ENCODE measurements at regions not wholly inside any gene's neighbourhood (a gene's known extent, or its start where the extent isn't known, plus 50 kb on each side); places are given as distances from the start of the nearest gene placed in this dataset.

GRCh38 chr6:43910638-43911353 is 140.8 kb downstream of the VEGFA start (continued):
- TF ChIP-seq STAT6 (CRISPR knock-in tag; IDR thresholded peaks at IDR 0.05) (no peak), ZNF655 (CRISPR knock-in tag; IDR thresholded peaks at IDR 0.05) (no peak), ZNF431 (CRISPR knock-in tag; IDR thresholded peaks at IDR 0.05) (no peak), RCOR1 (IDR thresholded peaks at IDR 0.05; ENCODE audit: borderline replicate concordance in 1 of 2, low read depth in 2 of 2, low read length in 2 of 2) (peak in 1 of 2 experiments; percentile 90; a peak in 2 of 4 replicates), CXXC5 (CRISPR knock-in tag; IDR thresholded peaks at IDR 0.05) (peak; percentile 77), RUNX1 (IDR thresholded peaks at IDR 0.05; ENCODE audit: low read depth) (no peak), MECOM (CRISPR knock-in tag; IDR thresholded peaks at IDR 0.05) (peak; percentile 71), NFXL1 (CRISPR knock-in tag; IDR thresholded peaks at IDR 0.05) (peak; percentile 79; the same call in 1 of the 2 replicates), ZNF740 (CRISPR knock-in tag; IDR thresholded peaks at IDR 0.05) (no peak), ZNF740 (tag; IDR thresholded peaks at IDR 0.05) (peak in 1 of 2 experiments; percentile 73; a peak in 2 of 4 replicates), RNF2 (IDR thresholded peaks at IDR 0.05) (peak; percentile 95; the same call in 1 of the 2 replicates), ZNF449 (CRISPR knock-in tag; IDR thresholded peaks at IDR 0.05) (peak; percentile 69; the same call in 1 of the 2 replicates), CBX1 (IDR thresholded peaks at IDR 0.05; ENCODE audit: low read depth) (peak; percentile 88; the same call in 1 of the 2 replicates), E2F5 (CRISPR knock-in tag; IDR thresholded peaks at IDR 0.05) (no peak), TEAD4 (IDR thresholded peaks at IDR 0.05; ENCODE audit: low read length) (peak; percentile 25; the same call in 1 of the 2 replicates), TEAD4 (CRISPR knock-in tag; IDR thresholded peaks at IDR 0.05; ENCODE audit: borderline replicate concordance) (no peak)

Measured in K562 (cell line).